Skin of body (tissue), 1 donor: ENCODE measurements at regions not wholly inside any gene's neighbourhood (a gene's known extent, or its start where the extent isn't known, plus 50 kb on each side); places are given as distances from the start of the nearest gene placed in this dataset.
"Not testable (repeated sequence)": the region's sequence is repeated elsewhere in the genome, so short reads cannot be mapped to it uniquely, and the experiment has no call there.

Experiments used
- DNase-seq: peaks from one replicate; lab custom pipeline; 2025; lab: John Stamatoyannopoulos, UW

DNA sequence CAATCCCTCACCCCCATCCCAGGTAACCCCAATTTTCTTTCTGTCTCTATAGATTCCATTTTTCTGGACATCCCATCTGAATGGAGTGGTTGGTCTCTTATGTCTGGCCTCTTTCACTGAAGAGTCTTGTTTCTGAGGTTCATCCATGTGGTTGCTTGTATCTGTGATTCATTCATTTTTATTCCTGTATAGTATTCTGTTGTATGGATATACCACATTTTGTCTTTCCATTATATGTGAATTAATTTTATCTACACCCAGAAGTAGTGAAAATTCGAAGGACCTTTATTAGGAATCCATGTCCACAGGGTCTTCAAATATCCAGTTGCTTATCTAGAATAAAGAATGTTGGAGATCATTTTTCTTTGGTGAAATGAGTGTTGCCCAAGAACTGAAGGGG is 207.6 kb upstream of the MSX2 start:
- no peak for DNase-seq

DNA sequence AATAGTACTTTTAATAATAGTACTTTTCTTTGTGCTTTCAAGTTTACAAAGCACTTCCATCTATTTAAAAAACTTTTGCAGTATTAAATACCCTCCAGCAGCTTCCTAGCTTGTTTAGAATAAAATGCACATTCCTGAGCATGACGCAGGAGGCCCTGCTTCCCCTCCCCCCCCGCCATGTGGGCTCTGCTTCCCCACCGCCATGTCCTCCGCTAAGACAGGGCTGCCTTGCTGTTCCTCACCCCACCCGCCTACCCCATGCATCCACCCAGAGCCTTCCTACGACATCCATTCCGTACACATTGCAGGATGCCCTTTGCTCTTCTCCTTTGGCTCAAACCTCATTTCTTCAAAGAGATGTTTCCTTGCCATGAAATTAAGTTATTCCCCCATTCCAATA is 205.9 kb upstream of the MSX2 start:
- DNase-seq: no peak

DNA sequence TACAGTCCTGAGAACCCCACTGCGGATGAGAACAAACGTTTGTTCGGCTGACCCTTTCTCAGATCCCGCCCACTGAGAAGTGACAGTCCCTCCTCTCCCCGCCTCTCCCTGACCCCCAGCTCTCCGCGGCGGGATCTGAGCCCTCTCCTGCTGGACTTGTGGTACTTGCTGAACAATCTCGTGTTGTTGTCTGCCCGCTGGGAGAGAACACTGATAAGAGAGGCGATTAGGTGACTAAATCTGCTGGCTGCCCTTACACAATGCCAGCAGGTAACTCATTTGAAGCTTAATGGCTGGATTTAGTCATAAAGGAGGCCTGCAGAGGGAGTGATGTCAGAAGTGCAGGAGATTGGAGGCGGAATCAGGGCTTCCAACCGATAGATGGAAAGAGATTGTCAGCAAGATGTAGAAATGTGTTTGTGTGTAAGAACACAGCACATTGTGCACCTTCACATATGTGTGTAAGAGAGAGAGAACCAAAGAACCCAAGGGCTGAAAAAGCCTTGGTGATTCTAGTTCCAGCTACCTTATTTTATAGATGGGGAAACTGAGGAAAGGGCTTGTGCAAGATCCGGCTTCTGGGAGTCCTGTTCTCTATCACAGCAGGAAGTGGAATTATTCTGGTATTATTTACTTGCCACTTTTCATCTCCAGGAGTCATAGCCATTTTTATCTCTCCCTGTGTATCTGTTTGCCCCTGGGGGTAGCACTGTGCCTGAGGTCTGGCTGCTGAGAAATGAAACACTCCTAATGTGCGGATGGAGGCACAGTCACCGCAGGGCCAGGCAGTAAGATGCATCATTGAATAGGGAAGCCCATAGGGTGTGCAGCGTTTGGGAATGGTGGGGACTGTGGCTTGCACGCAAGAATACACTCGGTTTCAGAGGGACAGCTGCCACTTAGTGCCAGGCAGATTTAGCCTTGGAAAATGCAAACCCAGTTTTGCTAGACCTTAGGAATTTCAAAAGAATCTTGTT is 203.7 kb upstream of the MSX2 start:
- DNase-seq: no peak

- no peak for DNase-seq
Measured at GRCh38 chr5:174521449-174521848, 202.9 kb upstream of the MSX2 start.

- DNase-seq: no peak
Measured at GRCh38 chr5:174522480-174523260, 201.7 kb upstream of the MSX2 start.

GRCh38 chr5:174523311-174524071 is 200.9 kb upstream of the MSX2 start:
- no peak for DNase-seq

- no peak for DNase-seq
Measured at GRCh38 chr5:174524351-174524750, 200.0 kb upstream of the MSX2 start.

DNA sequence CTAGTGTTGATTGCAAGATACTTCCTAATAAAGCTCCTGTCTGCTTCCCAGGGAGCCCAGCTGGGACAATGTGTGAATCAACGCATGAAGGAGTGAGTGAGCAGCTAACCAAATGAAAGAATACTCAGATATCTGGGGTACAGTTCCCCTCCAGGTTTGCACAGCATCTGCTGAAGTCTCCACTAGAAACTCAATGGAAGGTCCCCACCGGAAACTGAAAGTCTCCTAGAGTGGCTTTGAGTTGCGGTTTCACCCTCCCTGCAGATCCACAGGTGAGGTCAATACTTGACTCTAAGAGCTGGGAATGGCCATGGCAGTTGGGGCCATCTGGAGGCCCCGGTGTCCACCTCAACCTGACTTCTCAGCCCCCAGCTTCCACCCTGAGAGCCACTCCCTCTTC is 198.2 kb upstream of the MSX2 start:
- DNase-seq: no peak

DNA sequence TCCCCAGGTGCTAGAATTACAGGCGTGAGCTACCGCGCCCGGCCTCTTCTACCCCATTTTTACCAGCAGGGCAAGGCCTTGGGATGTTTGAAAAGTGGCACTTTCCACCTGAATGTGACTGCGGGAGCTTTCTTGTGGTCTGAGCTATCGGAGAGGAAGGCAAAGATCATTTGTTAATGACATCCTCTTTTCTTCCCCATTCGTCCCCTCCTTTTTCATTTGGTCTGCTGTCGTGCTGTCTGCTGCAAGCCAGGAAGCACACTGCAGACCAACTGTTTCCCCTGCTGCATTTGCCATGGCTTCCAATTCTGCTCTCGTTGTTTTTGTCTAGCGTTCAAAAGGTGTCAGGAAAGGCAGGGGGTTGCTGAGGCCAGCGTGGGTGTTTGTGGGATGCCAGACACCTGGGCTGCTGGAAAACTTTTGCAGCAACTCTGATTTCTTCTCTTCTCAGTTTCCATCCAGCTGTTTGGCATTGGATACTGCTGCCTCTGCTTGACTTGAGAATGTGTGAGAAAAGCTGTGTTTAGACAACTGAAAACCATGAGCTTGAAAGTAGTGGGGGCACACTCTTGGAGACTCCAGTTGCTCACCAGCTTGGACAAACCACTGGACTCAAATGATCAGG is 196.4 kb upstream of the MSX2 start:
- no peak for DNase-seq

DNA sequence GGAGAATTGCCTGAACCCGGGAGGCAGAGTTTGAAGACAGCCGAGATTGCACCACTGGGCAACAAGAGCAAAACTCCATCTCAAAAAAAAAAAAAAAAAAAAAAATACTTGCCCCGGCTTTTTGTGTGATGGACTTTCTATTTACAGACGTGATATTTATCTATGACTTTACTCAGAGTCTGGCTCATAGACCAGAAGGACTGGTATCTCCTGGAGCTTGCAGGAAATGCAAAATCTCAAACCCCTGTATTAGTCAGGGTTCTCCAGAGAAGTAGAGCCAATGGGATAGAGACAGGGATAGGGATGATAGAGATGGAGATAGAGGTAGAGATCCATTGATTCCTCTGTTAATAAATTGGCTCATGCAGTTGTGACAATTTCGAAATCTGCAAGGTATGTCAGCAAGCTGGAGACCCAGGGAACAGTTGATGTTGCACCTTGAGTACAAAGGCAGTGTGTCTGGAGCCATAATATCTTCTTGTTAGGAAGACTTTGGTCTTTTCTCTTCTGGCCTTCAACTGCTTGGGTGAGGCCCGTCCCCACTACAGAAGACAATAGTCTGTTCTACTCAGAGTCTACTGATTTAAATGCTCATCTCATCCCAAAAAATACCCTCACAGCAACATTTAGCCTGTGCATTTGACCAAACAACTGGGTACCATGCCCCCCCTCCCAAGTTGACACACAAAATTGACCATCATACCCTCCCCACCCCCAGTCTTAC is 195.4 kb upstream of the MSX2 start:
- no peak for DNase-seq

GRCh38 chr5:174529925-174530681 is 194.3 kb upstream of the MSX2 start:
- no peak for DNase-seq

DNA sequence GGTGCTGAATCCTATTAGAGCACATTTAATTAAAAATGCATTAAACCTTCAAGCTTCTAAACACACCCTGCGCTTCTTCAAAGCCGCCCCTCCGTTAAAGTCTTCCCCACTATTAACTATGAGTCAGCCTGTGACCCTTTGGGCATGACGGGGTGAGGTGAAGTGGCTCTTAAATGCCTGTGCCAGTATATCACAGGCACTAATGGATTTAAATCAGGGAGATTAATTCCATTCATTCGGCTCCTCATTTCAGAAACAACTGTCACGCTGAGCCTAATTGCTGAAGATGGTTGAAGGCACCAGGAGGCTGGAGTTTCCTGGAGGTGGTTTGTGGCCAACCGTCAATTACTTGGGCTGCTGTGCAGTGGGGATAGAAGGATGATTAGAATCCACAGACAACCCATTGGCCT is 192.6 kb upstream of the MSX2 start:
- DNase-seq: no peak

DNA sequence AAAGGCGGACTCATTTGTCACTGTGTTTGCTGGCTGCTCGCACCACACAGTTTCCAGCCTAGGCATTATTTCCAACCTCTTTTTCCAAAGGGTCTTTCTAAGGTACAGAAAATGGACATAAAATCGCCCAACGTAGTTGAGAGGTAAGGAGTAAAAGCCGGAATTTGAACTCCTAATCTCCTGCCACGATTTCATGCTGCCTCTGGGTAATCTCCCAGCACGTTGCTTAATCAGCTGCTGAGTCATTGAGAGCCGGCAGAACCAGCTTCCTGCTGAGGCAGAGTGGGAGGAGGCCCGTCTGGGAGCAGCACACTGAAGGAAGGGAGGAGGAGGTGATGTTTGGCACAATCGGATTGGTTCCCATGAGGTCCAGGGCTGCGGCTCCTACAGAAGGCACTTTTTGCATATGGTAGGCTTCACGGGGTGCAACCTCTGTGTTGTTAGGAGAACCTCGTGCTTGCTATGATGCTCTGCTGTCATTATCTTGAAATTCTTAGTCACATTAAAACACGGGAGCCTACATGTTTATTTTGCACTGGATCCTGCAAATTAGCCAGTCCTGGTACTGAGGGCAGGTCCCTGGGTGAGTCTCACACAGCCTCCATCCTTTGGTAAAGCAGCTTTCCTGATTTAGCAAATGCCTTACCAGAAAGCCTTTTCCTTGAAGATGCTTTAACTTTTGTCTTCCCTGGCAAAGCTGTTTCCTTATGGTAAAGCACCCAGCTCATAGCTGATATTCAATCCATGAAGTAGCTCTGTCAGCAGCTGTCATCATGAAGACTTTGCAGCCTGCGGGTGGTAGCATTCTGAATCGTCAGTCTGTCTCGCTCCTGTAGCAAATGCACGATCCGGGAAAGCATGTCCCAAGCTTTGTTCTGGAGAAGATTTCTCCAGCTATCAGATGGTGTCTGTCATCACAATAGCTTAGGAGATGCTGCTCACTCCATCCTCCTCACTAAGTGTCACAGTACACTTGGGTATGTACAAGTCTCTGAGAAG is 191.6 kb upstream of the MSX2 start:
- peak; percentile 6 for DNase-seq

DNA sequence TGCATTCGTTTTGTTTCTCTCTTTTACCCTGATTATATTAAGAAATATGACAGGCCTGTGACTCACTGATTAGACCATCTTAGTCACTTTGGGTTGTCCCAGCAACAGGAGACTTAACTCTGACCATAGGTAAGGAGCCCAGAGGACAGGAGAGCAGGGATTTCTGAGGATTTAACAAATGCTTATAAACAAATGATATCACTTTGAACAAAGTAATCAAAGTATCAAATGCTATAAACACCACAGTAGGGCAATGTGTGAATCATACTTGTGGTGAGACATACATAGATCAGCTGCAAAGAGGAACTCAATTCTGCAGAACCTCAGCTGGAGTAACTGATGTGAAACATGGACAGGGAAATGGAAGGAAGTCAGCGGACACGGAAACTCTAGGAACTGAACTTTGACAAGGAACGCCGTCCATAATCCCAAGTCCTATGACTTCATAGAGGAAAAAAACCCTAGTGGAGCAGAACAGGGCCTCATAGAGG is 190.6 kb upstream of the MSX2 start:
- DNase-seq: no peak

GRCh38 chr5:174535669-174536068 is 188.7 kb upstream of the MSX2 start:
- no peak for DNase-seq

GRCh38 chr5:174539823-174540222 is 184.6 kb upstream of the MSX2 start:
- DNase-seq: not testable (repeated sequence)

DNA sequence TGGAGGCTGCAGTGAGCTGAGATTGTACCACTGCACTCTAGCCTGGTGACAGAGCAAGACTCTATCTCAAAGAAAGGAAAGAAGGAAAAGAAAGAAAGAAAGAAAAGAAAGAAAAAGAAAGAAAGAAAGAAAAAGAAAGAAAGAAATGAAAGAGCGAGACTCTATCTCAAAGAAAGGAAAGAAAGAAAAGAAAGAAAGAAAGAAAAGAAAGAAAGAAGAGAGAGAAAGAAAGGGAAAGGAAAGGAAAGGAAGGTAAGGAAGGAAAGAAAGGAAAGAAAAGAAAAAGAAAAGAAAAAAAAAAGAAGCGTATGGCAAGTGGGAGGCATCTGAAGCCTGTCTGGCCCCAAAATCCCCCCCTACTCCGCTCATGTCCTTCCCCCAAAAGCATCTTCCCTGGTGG is 182.3 kb upstream of the MSX2 start:
- DNase-seq: no peak

DNA sequence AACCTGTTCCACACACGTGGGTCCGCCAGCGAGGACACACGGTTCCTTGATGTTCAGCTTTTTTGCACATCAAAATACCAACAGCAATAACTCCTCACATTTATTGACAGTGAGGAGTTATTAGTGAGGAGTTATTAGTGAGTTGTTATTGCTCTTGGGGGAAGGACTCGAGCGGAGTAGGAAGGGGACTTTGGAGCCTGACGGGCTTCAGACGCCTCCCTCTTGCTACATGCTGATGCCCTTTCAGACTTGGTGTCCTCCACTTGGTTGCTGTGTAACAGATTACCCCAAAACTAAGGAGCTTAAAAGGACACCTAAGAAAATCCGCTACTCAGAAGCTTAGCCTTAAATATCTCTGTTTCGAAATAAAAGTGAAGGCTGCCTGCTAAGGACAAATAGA is 181.9 kb upstream of the MSX2 start:
- DNase-seq: no peak
